NCI-H446 treated with DMSO at 0.1 percent for 48 hours (cell line): ENCODE measurements at regions not wholly inside any gene's neighbourhood (a gene's known extent, or its start where the extent isn't known, plus 50 kb on each side); places are given as distances from the start of the nearest gene placed in this dataset.

ENCODE experiments used
- DNase-seq: peaks from one replicate; lab custom pipeline; 2025; lab: John Stamatoyannopoulos, UW

DNA sequence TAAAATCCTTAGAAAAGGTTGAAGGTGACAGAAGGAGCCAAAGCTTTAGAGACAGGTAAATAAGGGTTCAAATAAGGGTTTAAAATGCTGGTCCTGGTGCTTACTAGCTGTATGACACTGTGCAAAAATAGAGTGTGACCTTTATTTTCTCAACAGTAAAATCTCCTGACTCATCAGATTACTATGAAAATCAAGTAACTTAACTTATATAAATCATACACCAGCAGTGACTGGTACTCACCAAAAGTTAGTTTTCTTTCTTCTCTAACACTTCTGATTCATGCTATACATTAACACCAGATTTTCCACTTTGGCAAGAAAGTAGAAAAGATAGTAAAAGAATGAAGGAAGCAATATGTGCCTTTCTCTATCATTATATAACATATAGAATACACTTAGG lies 205.9 kb upstream of the GBE1 start:
- DNase-seq, result no peak

DNA sequence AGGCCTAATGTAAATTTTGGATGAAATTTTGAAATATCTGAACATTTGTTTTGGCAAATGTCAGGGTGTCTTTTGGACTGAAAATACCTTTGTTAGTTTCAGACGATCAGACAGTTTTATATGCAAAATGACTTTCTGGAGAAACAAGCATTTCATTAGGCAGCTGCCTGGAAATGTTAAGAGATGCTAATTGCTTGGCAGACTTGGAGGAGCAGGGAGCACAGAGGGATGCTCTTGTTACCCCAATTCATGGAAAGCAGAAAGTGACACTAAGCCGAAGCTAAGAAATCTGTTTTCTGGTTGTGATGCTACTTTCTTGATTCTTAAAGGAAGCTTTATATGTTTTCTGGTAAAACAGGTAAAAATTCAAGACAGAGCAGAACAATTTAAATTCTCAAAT lies 204.3 kb upstream of the GBE1 start:
- no peak for DNase-seq

DNA sequence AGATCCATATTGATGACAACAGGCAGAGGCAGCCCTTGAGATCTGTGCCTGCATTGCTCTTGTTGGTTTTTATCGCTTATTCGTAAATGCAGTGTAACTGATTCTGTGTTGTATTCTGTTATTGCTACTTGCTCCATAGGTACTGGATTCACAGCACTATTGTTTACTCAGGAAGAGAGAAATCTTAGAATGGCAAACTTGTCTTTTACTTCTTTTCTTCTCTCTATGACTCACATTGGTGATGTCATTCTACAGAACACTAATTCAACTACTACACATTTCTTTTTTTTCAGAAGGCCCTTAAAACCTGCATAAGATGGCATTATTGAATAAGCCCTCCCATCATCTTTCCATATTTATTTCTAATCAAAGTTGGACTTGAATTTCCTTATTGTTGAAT lies 201.0 kb upstream of the GBE1 start:
- DNase-seq, result no peak

DNA sequence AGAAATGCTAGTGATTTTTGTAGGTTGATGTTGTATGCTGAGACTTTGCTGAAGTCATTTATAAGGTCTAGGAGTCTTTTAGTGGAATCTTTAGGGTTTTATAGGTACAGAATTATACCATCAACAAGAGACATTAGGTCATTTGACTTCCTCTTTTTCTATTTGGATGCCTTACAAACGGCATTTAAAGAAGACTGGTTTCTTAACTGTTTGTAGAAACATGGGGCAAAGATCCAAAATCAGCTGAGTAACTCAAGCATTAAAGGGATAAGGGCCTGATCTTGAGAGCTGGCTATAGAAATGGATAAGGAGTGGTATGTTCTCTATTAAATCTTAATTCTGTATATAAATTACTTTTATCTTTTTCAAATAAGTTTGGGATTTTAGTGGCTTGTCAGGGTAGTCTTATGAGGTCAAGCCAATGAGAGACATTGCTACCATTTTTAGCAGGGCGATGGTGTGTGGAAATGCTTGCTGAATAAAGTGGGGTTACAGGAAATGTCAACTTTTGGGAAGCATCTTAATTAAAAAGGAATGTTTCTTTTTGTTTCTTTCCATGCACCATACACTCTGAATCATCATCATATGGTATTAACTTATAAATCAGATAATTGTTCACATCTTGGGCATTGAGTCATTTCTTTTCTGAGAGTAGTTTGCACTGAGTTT lies 197.7 kb upstream of the GBE1 start:
- DNase-seq, result no peak

DNA sequence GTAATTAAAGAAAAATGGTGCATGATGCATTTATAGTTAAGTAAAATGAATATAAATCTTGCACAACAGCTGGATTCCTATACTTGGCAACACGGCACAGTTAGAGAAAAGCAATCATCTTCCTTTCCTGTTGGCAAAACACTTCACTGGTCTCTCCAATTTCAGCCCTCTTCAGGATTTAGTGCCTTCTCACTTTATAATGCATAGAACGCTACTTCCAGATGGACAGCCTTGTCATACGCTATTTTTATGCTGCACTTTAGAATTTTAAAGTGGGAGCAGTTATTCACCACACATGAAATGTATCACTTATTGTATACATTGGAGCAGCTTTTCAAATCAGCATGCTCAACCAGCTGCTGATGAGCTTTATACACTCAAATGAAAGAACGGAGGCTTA lies 194.4 kb upstream of the GBE1 start:
- no peak for DNase-seq

DNA sequence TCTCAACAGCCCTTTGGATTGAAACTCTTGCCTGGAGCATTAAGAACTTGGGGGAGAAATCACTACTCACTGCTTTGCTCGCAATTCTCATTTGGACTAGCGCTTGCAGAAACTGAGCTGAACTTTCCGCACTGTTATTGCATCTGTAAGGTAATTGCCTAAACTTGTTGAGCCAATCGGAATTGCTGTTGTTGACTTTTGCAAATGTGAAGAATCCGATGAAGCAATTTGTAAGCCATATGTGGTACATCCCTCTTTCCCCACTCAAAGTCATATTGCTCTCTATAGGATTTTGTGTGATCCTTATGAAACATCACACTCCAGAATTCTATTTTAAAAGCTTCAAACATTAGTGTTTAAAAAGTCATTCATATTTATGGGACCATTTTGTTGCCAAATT lies 191.7 kb upstream of the GBE1 start:
- no peak for DNase-seq

DNA sequence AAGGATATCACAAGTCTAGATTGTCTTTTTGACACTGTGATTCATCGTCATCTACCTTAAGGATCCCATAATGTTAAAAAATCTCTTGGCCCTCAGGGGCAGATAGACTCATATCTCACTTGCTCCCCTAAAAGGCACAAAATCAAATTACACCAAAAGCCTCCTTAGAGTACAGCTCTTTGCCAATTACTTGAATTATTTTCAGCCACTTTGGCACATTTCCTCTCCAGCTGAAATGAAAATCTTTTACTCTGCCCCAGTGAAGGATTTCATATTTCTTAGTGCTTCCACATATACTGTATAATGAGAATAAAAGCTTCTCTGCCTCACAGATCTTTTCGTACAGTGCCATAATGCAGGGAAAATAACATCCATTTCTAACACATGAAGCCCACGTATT lies 190.7 kb upstream of the GBE1 start:
- DNase-seq, result no peak

DNA sequence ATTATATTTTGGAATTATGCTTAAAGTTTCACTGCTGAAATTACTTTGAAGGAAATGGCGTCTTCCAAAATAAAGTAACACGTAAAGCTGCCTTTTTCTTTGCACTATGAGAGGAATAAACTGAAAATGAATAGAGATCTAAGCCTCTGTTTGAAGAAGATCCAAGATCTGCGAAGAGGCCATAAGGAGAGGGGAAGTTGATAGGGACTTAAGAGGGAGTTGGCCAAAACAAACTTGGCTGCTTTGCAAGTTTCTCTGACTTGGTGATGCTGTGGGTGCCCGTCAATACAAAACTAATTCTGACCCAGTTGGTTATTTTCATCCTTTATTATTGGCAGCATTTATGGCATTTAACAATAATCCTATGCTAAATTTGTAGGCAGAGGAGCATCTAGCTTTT lies 190.2 kb upstream of the GBE1 start:
- DNase-seq, result peak; percentile 37

DNA sequence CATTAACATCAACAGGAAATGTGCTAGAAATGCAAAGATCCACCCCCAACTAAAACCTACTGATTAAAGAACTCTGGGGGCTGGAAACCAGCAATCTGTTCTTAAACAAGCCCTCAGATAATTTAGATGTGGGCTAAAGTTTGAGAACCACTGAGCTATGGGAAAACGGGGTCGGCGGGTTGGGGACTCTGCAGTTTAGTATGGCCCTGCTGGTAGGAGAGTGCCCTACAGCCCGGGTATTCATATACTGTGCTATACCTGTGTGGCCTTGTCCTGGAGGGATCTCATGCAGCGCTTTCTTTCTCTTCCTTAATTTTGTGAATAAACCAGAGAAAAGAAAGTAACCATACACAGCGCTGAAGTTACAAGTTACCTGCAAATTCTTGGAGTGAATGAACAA lies 189.7 kb upstream of the GBE1 start:
- no peak for DNase-seq

DNA sequence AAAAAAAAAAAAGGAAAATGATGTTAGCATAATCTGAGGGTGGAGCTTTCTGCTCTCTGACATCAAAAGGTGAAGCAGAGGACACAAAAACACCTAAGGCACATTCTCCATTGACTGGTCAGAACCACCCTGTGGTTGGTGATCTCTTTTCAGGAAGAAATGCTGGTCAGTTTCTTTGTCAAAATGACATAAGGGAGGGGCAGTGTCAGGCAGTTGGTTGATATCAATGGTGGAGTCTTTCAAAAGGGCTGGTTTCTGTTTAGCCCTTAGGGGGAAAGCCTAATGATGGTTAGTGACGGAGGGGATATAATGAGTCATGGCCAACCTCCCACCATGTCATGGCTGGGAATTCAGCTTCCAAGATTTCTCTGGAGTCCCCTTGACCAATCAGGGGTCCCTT lies 185.9 kb upstream of the GBE1 start:
- DNase-seq, result no peak

DNA sequence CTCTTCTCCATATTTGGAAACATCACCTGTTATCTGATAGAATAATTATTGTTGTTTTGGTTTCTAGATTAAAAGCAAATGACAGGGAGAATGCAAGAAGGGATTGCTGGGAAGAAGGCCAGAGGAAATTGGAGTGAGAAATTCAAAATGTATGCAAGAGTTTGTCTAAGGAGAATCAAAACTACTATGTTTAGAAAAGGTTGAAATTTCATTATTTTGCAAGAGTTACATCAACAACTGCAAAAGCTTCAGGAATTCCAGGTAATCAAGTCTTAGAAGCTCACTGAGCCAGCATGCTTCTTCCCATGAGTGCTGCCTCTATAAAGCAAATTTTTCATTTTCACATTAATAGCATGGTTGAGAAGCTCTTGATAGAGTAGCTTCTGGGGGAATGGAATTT lies 177.2 kb upstream of the GBE1 start:
- DNase-seq, result no peak

DNA sequence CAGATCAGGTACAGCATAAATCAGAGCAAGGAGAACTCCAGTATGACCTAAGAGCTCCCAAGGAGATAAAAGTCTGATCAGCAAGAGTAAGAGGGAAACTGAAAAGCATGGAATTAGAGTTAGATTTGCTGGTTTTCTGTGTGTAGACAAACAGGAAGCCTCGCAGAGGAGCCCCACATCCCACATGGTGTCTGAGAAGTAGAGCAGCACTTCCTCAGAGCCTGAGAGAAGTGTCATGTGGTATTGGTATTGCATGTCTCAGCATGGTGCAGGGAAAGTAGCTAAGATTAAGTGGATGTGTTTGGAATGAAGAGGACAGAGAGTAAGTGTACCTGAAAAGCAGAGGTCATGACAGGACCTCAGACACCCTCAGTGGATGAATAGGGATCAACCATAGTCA lies 175.4 kb upstream of the GBE1 start:
- no peak for DNase-seq

DNA sequence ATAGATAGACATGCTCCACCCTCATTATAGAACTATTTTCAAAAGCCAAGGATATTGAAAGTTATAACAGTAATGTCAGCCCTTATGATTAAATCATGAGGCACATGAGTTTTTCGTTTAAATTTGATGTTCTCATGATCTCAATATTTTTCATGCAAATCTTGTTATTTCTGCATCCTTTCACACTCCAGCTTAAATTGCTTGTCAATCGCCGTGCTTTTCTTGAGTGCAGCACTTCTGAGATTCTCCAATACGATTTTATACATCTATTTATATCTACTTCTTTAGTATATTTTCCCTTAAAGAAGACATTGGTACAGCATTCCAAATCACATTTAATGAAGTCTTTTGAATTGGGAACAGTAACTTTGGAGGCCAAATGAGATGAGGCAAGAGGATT lies 171.2 kb upstream of the GBE1 start:
- DNase-seq, result no peak

DNA sequence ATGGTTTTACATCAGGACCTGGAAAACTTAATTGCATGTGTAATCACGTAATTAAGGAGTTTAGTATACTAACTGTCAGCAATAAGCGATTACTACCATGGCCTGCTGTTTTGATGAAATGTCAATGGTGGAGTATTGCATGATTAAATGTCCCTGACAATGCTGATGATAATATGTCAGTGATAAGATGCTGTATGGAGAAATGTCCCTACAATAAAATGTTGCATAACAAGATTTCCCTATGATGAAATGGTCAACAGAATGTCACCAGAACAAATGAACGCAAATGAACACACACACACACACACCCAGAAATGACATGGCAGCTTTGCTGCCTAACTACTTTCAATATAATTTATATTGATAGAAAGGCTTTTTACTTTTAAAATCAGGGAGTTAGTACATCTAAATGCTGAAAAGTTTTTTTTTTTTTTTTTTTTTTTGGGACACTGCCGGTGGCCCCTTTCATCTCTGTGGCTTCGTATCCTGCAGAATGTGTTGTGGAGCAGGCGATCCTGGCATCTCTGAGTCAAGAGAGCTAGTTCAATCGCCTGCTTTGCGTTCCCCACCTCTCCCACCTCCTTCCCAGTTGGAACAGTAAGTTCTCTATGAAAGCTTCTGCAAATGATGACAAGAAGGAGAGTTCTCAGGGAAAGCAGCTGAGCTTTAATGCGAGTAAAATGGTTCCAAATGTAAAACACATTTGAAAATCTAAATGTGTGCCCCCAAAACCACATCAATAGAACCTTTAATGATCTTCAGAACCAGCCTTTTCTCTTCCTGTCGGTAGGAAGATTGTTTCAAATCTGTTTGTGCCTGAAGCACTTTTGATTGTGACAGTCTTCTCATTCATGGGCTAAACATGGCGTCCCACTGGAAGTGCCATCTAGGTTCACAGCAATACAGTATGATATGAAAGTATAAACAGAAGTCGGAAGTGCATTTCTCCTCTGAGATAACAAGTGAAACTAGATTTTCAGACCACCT lies 170.1 kb upstream of the GBE1 start:
- DNase-seq, result no peak

DNA sequence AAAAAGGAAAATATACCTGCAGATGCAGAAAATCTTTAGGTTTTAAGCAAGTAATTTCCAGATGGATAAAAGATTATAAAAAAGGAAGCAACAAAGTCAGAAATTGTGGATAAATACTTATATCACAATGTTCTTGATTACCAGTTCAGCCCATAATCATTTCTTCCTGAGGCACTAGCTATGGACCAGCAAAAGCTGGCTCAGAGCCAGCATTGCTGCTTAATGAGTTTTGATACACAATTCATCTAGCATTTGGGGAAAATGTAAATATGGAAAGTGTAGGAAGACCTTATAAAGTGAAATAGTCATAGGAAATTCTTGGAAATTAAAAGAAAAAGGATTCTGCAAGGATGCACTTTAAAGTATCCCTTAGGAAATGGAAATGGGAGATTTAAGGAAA lies 168.3 kb upstream of the GBE1 start:
- no peak for DNase-seq

DNA sequence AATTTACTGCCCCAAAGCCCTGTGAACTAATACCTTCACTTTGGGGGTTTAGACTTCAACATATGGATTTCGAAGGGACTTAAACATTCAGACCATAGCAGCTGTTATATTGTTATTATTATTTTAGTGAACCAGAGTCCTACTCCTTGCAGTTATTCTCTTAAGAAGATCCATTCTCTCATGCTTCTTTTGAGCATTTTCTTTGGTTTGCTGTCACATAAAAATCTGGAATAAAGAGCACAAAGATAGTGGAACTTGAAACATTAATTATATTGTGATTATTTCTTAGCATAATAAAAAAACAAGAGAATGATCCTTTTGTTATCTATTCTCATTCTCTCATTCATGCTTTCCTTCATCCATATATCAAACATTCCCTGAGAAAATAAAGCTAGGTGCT lies 166.4 kb upstream of the GBE1 start:
- DNase-seq, result no peak

DNA sequence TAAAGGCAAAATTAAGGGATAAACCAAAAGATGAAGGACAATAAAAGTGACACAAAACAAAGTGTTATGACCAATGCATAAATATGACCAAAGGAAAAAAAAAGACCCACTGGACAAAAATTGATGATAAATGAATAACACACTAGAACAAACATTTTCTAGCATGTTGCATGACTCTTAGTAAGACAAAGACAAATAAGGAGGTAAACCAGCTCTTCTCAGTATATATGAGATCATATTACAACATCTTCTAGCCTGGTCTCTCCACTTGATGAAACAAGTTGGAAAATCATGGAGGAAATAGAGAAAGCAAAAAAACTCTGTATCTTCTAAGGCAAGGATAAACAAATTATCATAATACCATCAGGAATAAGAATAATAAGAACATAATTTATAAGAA lies 163.9 kb upstream of the GBE1 start:
- no peak for DNase-seq

DNA sequence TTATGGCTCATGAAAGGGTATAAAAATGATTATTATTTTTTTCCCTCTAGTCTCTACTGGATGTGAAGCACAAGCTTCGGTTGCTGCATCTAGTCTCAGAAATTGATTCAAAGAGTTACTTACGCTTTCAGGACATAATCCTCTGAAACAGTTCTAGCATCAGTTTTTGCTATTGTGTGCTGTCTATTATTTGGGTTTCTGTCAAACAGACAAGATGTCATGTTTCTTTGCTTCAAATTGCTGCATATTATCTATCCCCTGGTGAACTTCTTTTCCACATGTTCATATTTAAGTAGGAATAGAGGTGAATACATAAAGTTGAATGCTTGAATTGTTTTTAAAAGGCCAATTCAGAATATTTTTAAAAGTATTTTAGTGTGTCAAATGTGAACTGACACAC lies 161.6 kb upstream of the GBE1 start:
- no peak for DNase-seq

DNA sequence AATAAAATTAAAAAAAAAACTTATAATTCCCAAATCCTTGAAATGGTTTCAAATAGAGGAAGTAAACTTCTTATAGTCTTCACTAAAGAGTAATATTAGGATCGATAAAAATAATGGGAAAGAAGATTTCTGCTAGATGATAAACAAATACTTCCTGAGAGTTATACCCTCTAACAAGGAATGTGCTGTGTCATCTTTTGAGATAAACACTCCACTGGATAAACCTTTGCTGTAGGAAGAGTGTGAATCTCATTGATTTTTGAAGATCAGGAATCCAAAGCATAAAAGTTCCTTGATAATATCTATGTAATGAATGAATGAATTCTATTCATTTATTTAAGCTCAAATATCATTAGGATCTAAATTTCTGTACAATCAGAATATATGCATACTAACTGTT lies 161.0 kb upstream of the GBE1 start:
- DNase-seq, result no peak

DNA sequence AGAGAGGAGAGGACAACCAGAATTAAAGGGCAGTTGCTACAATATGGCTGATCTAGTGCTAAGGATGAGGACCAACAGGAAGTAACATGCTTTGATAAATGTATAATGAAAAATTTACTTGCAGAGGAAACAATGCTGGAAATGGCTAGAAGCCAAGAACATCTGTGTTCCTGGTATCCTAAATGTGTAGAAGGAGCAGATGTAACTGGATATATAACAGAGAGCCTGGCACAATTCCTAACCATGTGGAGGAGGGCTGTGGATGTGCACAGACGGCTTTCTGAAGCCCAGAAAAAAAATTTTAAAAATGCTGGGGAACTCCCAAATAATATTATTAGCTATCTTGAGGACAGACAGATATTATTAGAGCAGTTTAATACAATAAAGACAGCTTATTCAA lies 159.4 kb upstream of the GBE1 start:
- DNase-seq, result no peak

DNA sequence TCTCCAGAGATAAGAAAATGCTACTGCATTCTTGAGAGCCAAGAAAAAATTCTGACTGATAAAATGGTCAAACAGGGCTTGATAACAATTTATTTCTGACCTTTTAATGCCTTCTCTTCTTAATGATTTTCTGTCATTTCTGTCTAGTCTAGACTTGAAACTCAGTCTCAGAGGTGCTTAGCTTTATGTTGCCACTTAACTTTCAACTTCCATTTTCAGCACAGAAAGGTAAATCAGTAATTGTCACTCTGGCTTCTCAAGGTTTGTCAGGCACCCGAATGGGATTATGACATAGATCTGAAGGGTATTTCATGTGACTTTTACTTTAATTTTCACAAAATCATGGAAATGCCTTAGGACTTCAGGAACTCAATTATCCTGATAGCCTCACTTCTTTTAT lies 155.4 kb upstream of the GBE1 start:
- no peak for DNase-seq

DNA sequence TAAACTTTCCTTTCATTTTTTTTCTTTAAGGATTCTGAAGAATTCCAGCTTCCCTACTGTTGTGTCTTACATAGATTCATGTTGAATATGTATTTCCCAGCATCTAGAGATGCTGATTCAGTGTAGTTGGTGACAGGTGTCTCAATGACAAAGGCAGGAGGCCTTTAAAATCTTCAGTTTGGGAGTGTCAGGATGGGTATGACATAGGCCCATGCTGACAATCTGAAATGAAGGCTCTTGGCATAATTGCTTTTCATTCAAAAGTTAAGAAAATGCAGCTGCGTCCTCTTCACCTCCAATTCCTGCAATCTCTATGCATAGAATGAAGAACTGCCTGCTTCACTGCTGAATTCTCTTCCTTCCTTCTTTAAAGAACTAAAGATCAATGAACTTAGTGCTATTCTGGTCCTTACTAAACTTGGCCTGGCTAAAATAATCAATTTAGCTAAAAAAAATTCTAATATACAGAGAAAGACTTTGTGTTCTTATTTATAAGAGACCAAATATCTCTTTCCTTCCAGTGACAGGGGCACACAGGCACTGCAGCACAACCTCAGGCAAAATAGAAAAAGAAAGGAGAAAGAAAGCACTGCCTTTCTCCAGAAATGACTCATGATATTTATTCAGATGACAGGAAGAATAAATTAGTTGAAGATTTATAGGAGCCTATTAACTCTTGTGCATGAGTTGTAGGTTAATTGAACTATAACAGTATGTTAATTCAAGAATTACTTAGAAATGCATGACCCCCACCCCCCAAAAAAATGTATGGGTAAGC lies 152.6 kb upstream of the GBE1 start:
- no peak for DNase-seq

DNA sequence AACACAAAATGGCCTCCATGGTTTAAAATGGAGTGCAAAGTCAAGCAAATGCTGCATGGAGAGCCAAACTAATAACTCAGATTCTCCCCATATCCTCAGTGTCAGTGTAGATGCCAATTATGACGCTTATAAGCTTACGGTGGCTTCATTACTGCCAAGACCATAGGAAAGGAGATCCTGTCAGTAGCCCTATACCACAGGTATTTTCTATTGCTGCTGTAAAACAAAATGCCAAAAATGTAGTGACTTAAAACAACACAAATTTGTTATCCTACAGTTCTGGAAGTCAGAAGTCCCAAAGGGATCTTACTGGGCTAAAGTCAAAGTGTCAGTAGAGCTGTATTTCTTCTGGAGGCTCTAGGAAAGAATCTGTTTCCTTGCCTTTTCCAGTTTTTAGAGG lies 149.8 kb upstream of the GBE1 start:
- no peak for DNase-seq
